CD4-positive, alpha-beta memory T cell (primary cell): ENCODE measurements at regions not wholly inside any gene's neighbourhood (a gene's known extent, or its start where the extent isn't known, plus 50 kb on each side); places are given as distances from the start of the nearest gene placed in this dataset.

Experiments
- CTCF ChIA-PET: fragments of 350-600 bp; sonication (Branson Sonifier 250); formaldehyde crosslinking; loops from one replicate; lab custom pipeline; 2021; ENCODE audit warnings: inconsistent platforms; ENCODE audit not compliant: partially characterized antibody; lab: Charles Lee
- POLR2A ChIA-PET: fragments of 350-600 bp; sonication (Branson Sonifier 250); formaldehyde crosslinking; loops from one replicate; lab custom pipeline; 2021; ENCODE audit not compliant: partially characterized antibody; lab: Charles Lee
- DNase-seq, 5 donors: peaks; one replicate each; pipeline versions ENCODE4 v3.0.0 to v3.0.0-alpha.2; 2020 to 2022; ENCODE audit warnings: mixed read lengths in 1 of 5
- H3K27ac ChIP-seq: one replicate; pipeline ENCODE4 v1.7.0; 2013; ENCODE audit warnings: low read depth, low read length
- H3K27me3 ChIP-seq: 2 replicates; pipeline ENCODE4 v1.7.0; 2013; ENCODE audit warnings: mild to moderate bottlenecking, low read length, moderate library complexity; ENCODE audit not compliant: insufficient read depth
- H3K36me3 ChIP-seq: 2 replicates; pipeline ENCODE4 v1.7.0; 2013; ENCODE audit warnings: mild to moderate bottlenecking, low read length, moderate library complexity; ENCODE audit not compliant: insufficient read depth
- H3K4me1 ChIP-seq: 2 replicates; pipeline ENCODE4 v1.7.0; 2013; ENCODE audit warnings: mild to moderate bottlenecking, low read length, moderate library complexity; ENCODE audit not compliant: insufficient read depth
- H3K4me3 ChIP-seq, 2 donors: one replicate each; pipeline ENCODE4 v1.7.0; 2013; ENCODE audit warnings: low read length in 2 of 2, mild to moderate bottlenecking in 1 of 2
- H3K9me3 ChIP-seq, 2 donors: one replicate each; pipeline ENCODE4 v1.7.0; 2013; ENCODE audit warnings: low read length in 2 of 2, control low read depth in 1 of 2; ENCODE audit not compliant: control insufficient read depth in 1 of 2
- H3K27ac Mint-ChIP-seq, 7 donors: one replicate each; pipeline ENCODE4 v1.8.0; 2020 to 2021; ENCODE audit warnings: mixed read lengths in 7 of 7, mild to moderate bottlenecking in 6 of 7, inconsistent platforms in 3 of 7, moderate library complexity in 3 of 7
- H3K27me3 Mint-ChIP-seq, 2 donors: one replicate each; pipeline ENCODE4 v1.8.0; 2020 to 2021; ENCODE audit warnings: mixed read lengths in 2 of 2
- H3K36me3 Mint-ChIP-seq, 2 donors: one replicate each; pipeline ENCODE4 v1.8.0; 2020 to 2021; ENCODE audit warnings: mixed read lengths in 2 of 2, inconsistent platforms in 1 of 2, mild to moderate bottlenecking in 1 of 2
- H3K4me1 Mint-ChIP-seq, 4 donors: one replicate each; pipeline ENCODE4 v1.8.0; 2020 to 2021; ENCODE audit warnings: mixed read lengths in 4 of 4, mild to moderate bottlenecking in 1 of 4
- H3K4me3 Mint-ChIP-seq, 8 donors: one replicate each; pipeline ENCODE4 v1.8.0; 2020 to 2021; ENCODE audit warnings: mixed read lengths in 8 of 8, mild to moderate bottlenecking in 7 of 8, moderate library complexity in 6 of 8, inconsistent platforms in 3 of 8
- H3K9me3 Mint-ChIP-seq, 8 donors: one replicate each; pipeline ENCODE4 v1.8.0; 2020 to 2021; ENCODE audit warnings: mixed read lengths in 8 of 8, mild to moderate bottlenecking in 5 of 8, inconsistent platforms in 3 of 8, moderate library complexity in 1 of 8
- intact Hi-C: fragments of 100-400 bp; cut with micrococcal nuclease; formaldehyde crosslinking; loops from one replicate; pipeline ENCODE4 v1.15.1; 2023

DNA sequence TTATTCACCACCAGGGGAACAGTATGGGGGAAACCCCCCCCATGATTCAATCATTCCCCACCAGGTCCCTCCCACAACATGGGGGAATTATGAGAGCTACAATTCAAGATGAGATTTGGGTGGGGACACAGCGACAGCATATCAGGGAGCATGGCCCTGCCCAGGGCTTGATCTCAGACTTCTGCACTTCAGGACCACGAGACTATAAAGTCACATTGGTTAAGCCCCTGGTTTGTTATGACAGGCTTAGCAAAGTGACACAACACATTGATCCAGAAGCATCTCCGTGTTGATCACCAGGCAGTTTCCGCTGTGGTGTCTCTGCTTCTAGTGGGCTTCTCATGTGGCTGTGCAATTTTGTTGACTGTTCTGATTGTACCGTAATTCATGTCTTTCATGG lies 312.7 kb upstream of the C1orf174 start:
- H3K36me3 Mint-ChIP-seq = no peaks in the 10 kb centered on the region
- Histone ChIP-seq H3K27me3 (no peaks in the 10 kb centered on the region), H3K36me3 (no peaks in the 10 kb centered on the region), H3K4me3 (no peak overlapping the region), H3K4me1 (no peaks in the 10 kb centered on the region), H3K27ac (no peak overlapping the region), H3K9me3 (no peaks in the 10 kb centered on the region)
- POLR2A ChIA-PET = no interaction called here
- intact Hi-C loops = no loop called here
- no peak overlapping the region for H3K4me3 Mint-ChIP-seq
- H3K9me3 Mint-ChIP-seq = peaks cover 0 to 1% (median 0%) of the 10 kb centered on the region in 8 donors
- H3K27me3 Mint-ChIP-seq = peaks cover 6 to 13% of the 10 kb centered on the region in 2 donors
- no peak for DNase-seq
- no peaks in the 10 kb centered on the region for H3K4me1 Mint-ChIP-seq
- CTCF ChIA-PET = no interaction called here
- H3K27ac Mint-ChIP-seq = no peak overlapping the region

DNA sequence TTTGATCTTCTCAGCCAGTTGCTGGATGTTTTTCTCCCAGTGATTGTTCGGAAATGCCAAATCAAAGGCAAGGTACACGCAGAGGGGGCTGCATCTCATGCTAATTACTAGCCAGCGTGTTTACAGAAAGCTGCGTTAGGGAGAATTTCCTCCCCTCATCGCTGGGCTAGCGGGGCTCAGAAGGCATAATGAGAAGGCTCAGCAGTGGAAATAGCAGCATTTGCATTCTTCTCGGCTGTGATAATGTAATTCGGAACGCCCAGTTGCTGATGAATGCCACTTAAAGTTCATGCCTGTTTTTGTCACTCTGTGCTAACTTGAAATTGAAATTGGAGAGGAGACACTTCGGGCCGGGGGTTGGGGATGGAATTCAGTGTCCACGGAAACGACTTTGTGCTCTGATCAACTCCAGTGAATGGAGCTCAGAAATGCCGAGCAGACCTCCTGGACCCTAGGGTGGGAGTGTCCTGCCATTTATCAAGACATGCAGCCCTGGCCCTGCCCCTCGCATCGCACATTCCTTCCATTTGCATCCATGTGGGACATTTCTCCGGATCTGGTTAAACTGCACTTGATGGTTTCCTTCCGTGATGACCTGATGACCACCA lies 313.4 kb upstream of the C1orf174 start:
- Histone ChIP-seq H3K27me3 (no peaks in the 10 kb centered on the region), H3K27ac (no peak overlapping the region), H3K36me3 (no peaks in the 10 kb centered on the region), H3K4me3 (no peak overlapping the region), H3K4me1 (no peaks in the 10 kb centered on the region), H3K9me3 (no peaks in the 10 kb centered on the region)
- no peaks in the 10 kb centered on the region for H3K4me1 Mint-ChIP-seq
- ChIA-PET POLR2A (no interaction called here), CTCF (no interaction called here)
- H3K9me3 Mint-ChIP-seq = no peaks in the 10 kb centered on the region
- H3K4me3 Mint-ChIP-seq = no peak overlapping the region
- intact Hi-C loops = no loop called here
- no peaks in the 10 kb centered on the region for H3K36me3 Mint-ChIP-seq
- no peak overlapping the region for H3K27ac Mint-ChIP-seq
- H3K27me3 Mint-ChIP-seq = peaks cover 8 to 13% of the 10 kb centered on the region in 2 donors
- no peak for DNase-seq

DNA sequence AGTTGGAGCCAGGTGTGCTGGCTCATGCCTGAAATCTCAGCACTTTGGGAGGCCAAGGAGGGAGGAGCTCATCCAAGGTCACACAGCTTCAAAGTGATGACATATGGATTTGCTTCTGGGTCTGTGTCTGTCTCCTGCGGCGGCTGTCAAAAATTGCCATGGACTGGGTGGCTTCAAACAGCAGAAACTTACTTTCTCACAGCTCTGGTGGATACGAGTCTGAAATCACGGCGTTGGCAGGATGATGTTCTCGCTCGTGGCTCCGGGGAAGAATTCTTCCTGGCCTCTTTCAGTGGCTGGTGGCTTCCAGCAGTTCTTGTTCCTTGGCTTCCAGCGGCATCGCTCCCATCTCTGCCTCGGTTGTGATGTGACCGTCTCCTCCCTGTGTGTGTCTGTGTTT lies 314.8 kb upstream of the C1orf174 start:
- DNase-seq = no peak
- ChIA-PET CTCF (no interaction called here), POLR2A (interaction anchor here (0.7 kb wide), 1 partner anchor 46 kb away, joined by 3 read pairs; no protein-coding TSS in a partner anchor)
- Histone ChIP-seq H3K4me1 (no peaks in the 10 kb centered on the region), H3K27me3 (no peaks in the 10 kb centered on the region), H3K9me3 (no peaks in the 10 kb centered on the region), H3K4me3 (no peak overlapping the region), H3K27ac (no peak overlapping the region), H3K36me3 (no peaks in the 10 kb centered on the region)
- no peak overlapping the region for H3K4me3 Mint-ChIP-seq
- intact Hi-C loops = no loop called here
- H3K9me3 Mint-ChIP-seq = peaks cover 0 to 1% (median 0%) of the 10 kb centered on the region in 8 donors
- no peak overlapping the region for H3K27ac Mint-ChIP-seq
- no peaks in the 10 kb centered on the region for H3K4me1 Mint-ChIP-seq
- H3K27me3 Mint-ChIP-seq = peaks cover 8 to 9% of the 10 kb centered on the region in 2 donors
- H3K36me3 Mint-ChIP-seq = no peaks in the 10 kb centered on the region

DNA sequence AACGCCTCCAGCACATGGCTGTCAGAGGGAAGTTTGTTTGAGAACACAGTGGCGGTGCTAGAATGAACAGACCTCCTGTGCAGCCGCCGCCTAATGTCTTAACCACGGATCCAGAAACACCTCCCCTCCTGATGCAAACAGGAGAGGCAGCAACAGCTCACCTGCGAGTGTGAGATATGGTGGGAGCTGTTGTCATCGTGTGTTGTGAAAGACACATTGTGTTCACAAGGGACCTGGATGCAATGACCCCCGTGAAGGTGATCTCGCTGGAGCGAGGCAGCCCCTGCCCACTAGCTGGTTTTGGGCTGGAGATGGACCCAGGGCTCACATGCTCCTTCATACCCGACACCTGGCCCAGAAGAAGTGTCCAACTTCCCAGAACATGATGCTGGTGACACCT lies 315.3 kb upstream of the C1orf174 start:
- CTCF ChIA-PET = no interaction called here
- no peaks in the 10 kb centered on the region for H3K27me3 ChIP-seq
- no peaks in the 10 kb centered on the region for H3K36me3 Mint-ChIP-seq
- no peaks in the 10 kb centered on the region for H3K9me3 ChIP-seq
- H3K36me3 ChIP-seq = no peaks in the 10 kb centered on the region
- no peak overlapping the region for H3K27ac Mint-ChIP-seq
- peaks cover 0 to 1% (median 0%) of the 10 kb centered on the region in 8 donors for H3K9me3 Mint-ChIP-seq
- no peak for DNase-seq
- no peak overlapping the region for H3K4me3 ChIP-seq
- H3K4me1 ChIP-seq = no peaks in the 10 kb centered on the region
- no peaks in the 10 kb centered on the region for H3K4me1 Mint-ChIP-seq
- no peak overlapping the region for H3K4me3 Mint-ChIP-seq
- POLR2A ChIA-PET = interaction anchor here (0.7 kb wide), 1 partner anchor 46 kb away, joined by 3 read pairs; no protein-coding TSS in a partner anchor
- H3K27me3 Mint-ChIP-seq = peaks cover 8 to 9% of the 10 kb centered on the region in 2 donors
- no peak overlapping the region for H3K27ac ChIP-seq
- intact Hi-C loops = no loop called here

DNA sequence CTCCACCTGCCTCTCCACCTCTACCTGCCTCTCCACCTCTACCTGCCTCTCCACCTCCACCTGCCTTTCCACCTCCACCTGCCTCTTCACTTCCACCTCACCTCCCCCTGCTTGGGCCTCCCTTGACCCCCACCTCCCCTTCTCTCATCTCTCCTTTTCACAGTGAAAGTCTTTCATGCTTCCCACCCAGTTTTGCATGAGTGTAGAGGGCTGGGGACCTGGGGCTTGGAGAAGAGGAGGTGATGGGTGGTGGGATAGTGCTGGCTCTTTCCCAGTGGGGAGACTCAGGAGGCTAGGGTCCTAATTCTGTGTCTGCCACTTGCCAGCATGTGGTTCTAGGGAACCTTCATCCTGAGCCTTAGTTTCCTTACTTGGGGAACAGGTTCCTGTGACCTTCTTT lies 316.2 kb upstream of the C1orf174 start:
- no peak overlapping the region for H3K4me3 Mint-ChIP-seq
- no peak for DNase-seq
- Histone ChIP-seq H3K4me1 (no peaks in the 10 kb centered on the region), H3K27ac (no peak overlapping the region), H3K4me3 (no peak overlapping the region), H3K27me3 (no peaks in the 10 kb centered on the region), H3K36me3 (no peaks in the 10 kb centered on the region), H3K9me3 (no peaks in the 10 kb centered on the region)
- no peaks in the 10 kb centered on the region for H3K4me1 Mint-ChIP-seq
- ChIA-PET POLR2A (no interaction called here), CTCF (no interaction called here)
- intact Hi-C loops = no loop called here
- no peak overlapping the region for H3K27ac Mint-ChIP-seq
- H3K36me3 Mint-ChIP-seq = no peaks in the 10 kb centered on the region
- H3K27me3 Mint-ChIP-seq = peaks cover 8 to 9% of the 10 kb centered on the region in 2 donors
- H3K9me3 Mint-ChIP-seq = peaks cover 0 to 1% (median 0%) of the 10 kb centered on the region in 8 donors

DNA sequence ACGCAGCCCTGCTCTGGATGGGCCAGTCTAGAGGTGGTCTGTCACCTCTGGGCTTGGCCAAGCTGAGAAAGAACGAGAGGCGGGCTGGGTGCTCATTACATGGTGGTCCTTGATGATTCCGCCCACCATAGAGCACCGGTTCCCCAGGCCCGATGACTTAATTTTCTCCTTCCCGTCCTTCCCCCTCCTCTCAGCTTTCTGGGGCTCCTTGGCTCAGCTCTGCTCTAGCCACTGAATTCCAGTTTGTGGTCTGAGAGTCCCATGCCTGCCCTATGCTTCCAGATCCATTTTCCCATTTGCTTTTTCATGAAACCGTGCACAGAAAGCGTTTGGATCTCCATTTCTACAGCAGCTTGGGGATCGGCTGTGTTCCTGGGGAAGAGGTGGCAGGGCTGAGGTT lies 318.5 kb upstream of the C1orf174 start:
- Mint-ChIP-seq H3K36me3 (no peaks in the 10 kb centered on the region), H3K27ac (no peak overlapping the region), H3K4me1 (no peaks in the 10 kb centered on the region), H3K4me3 (no peak overlapping the region), H3K9me3 (peaks cover 0 to 1% (median 0%) of the 10 kb centered on the region in 8 donors), H3K27me3 (peaks cover 5 to 9% of the 10 kb centered on the region in 2 donors)
- intact Hi-C loops = no loop called here
- Histone ChIP-seq H3K36me3 (no peaks in the 10 kb centered on the region), H3K4me1 (no peaks in the 10 kb centered on the region), H3K27ac (no peak overlapping the region), H3K4me3 (no peak overlapping the region), H3K9me3 (no peaks in the 10 kb centered on the region), H3K27me3 (no peaks in the 10 kb centered on the region)
- CTCF ChIA-PET = no interaction called here
- DNase-seq = no peak
- POLR2A ChIA-PET = no interaction called here

DNA sequence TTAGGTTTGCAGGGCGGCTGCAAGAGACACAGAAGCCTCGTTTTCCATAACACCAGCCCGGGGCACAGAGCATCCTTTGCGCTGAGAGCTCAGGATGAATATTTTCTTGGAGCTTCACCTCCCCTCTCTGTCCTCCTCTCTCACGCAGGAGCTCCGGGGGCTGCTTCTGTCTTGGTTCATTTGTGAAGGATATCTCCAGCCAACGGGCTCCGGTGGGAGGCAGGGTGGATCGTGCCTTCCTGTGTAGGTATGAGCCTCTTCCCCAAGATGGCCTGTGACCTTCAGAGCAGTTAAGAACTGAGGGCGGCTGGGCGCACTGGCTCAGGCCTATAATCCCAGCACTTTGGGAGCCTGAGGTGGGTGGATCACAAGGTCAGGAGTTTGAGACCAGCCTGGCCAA lies 319.0 kb upstream of the C1orf174 start:
- no peak for DNase-seq
- no peak overlapping the region for H3K4me3 ChIP-seq
- CTCF ChIA-PET = no interaction called here
- Mint-ChIP-seq H3K9me3 (peaks cover 0 to 1% (median 0%) of the 10 kb centered on the region in 8 donors), H3K27me3 (peaks cover 5 to 9% of the 10 kb centered on the region in 2 donors), H3K36me3 (no peaks in the 10 kb centered on the region), H3K4me3 (no peak overlapping the region), H3K4me1 (no peaks in the 10 kb centered on the region), H3K27ac (no peak overlapping the region)
- H3K4me1 ChIP-seq = no peaks in the 10 kb centered on the region
- H3K9me3 ChIP-seq = no peaks in the 10 kb centered on the region
- H3K27ac ChIP-seq = no peak overlapping the region
- intact Hi-C loops = no loop called here
- POLR2A ChIA-PET = no interaction called here
- no peaks in the 10 kb centered on the region for H3K27me3 ChIP-seq
- no peaks in the 10 kb centered on the region for H3K36me3 ChIP-seq
